SK-N-SH (cell line): ENCODE measurements at regions not wholly inside any gene's neighbourhood (a gene's known extent, or its start where the extent isn't known, plus 50 kb on each side); places are given as distances from the start of the nearest gene placed in this dataset.

Source experiments
- CTCF ChIA-PET: fragments of 300-600, 350-600 bp; formaldehyde crosslinking; extraction: SDS; loops from one replicate; lab custom pipeline; 2021; lab: Yijun Ruan, JAX
- POLR2A ChIA-PET: fragments of 350-600 bp; sonication (Branson Sonifier 250); formaldehyde crosslinking; extraction: SDS; loops from one replicate; lab custom pipeline; 2020; ENCODE audit warnings: antibody characterized with exemption, inconsistent platforms; lab: Yijun Ruan, JAX
- DNase-seq: peaks from one replicate; pipeline ENCODE4 v3.0.0; 2012
- H2AFZ ChIP-seq: fragments of 200-600 bp; sonication (generic); 2 replicates; pipeline ENCODE4 v1.8.1; 2016; ENCODE audit warnings: antibody characterized with exemption, mild to moderate bottlenecking, low read depth
- H3F3A ChIP-seq: fragments of 200-600 bp; sonication (generic); replicated peaks from 2 replicates; pipeline ENCODE3; 2016; ENCODE audit warnings: antibody characterized with exemption, mild to moderate bottlenecking; ENCODE audit not compliant: insufficient read depth
- H3K27ac ChIP-seq, 2 experiments: fragments of 200-500 bp in 1 of 2; fragments of 200-600 bp in 1 of 2; sonication (Bioruptor generic) in 1 of 2; sonication (generic), shearing (Covaris generic) in 1 of 2; 2 replicates each; pipeline versions ENCODE4 v1.5.1 to v1.6.1; 2014 to 2016; ENCODE audit warnings: low read depth in 2 of 2, inconsistent platforms in 1 of 2, low read length in 1 of 2, mild to moderate bottlenecking in 1 of 2, mixed read lengths in 1 of 2
- H3K27me3 ChIP-seq: fragments of 200-600 bp; sonication (generic), shearing (Covaris generic); 2 replicates; pipeline ENCODE4 v1.6.1; 2016; ENCODE audit warnings: mixed run types; ENCODE audit not compliant: insufficient read depth
- H3K36me3 ChIP-seq, 2 experiments: fragments of 200-500 bp in 1 of 2; fragments of 200-600 bp in 1 of 2; sonication (Bioruptor generic) in 1 of 2; sonication (generic) in 1 of 2; replicated peaks in 1 of 2; 2 replicates each; pipeline versions ENCODE3 to v1.5.1; 2014 to 2016; ENCODE audit warnings: low read length in 1 of 2, mild to moderate bottlenecking in 1 of 2; ENCODE audit not compliant: insufficient read depth in 2 of 2, control insufficient read depth in 1 of 2
- H3K4me1 ChIP-seq, 2 experiments: fragments of 200-500 bp in 1 of 2; fragments of 200-600 bp in 1 of 2; sonication (Bioruptor generic) in 1 of 2; sonication (generic), shearing (Covaris generic) in 1 of 2; 2 replicates each; pipeline versions ENCODE4 v1.5.1 to v1.6.1; 2014 to 2016; ENCODE audit warnings: low read depth in 1 of 2, low read length in 1 of 2, mixed run types in 1 of 2; ENCODE audit not compliant: insufficient read depth in 2 of 2, control insufficient read depth in 1 of 2
- H3K4me2 ChIP-seq: fragments of 200-600 bp; sonication (generic), shearing (Covaris generic); 2 replicates; pipeline ENCODE4 v1.6.1; 2017; ENCODE audit warnings: mixed run types
- H3K4me3 ChIP-seq, 2 experiments: fragments of 200-500 bp in 1 of 2; fragments of 200-600 bp in 1 of 2; sonication (Bioruptor generic) in 1 of 2; sonication (generic), shearing (Covaris generic) in 1 of 2; 2 replicates each; pipeline versions ENCODE4 v1.5.1 to v1.8.1; 2014 to 2016; ENCODE audit warnings: low read depth in 2 of 2, inconsistent platforms in 1 of 2, low read length in 1 of 2, mild to moderate bottlenecking in 1 of 2, mixed read lengths in 1 of 2, moderate library complexity in 1 of 2
- H3K79me2 ChIP-seq: fragments of 200-600 bp; sonication (generic); 2 replicates; pipeline ENCODE4 v1.8.1; 2017; ENCODE audit warnings: mild to moderate bottlenecking; ENCODE audit not compliant: insufficient read depth
- H3K9ac ChIP-seq: fragments of 200-600 bp; sonication (generic); 2 replicates; pipeline ENCODE4 v1.6.1; 2017; ENCODE audit warnings: mixed run types
- H3K9me2 ChIP-seq: fragments of 200-600 bp; sonication (generic); 2 replicates; pipeline ENCODE4 v1.6.1; 2017; ENCODE audit warnings: mixed run types
- H3K9me3 ChIP-seq: fragments of 200-600 bp; sonication (generic); 2 replicates; pipeline ENCODE4 v1.6.1; 2017; ENCODE audit warnings: mixed run types, mild to moderate bottlenecking, moderate library complexity
- H4K20me1 ChIP-seq: fragments of 200-600 bp; sonication (generic); 2 replicates; pipeline ENCODE4 v1.6.1; 2017; ENCODE audit warnings: mild to moderate bottlenecking, mixed run types; ENCODE audit not compliant: insufficient read depth
- CHD2 ChIP-seq: fragments of 150-350 bp; IDR thresholded peaks from 2 replicates; pipeline ENCODE4 v1.6.1; 2018; ENCODE audit warnings: low read length; ENCODE audit not compliant: partially characterized antibody
- EP300 ChIP-seq, 2 experiments: IDR thresholded peaks; 2 replicates each; pipeline versions ENCODE4 v1.4.0 to v1.6.1; 2012; ENCODE audit warnings: borderline replicate concordance in 1 of 2, low read depth in 1 of 2, low read length in 1 of 2
- EZH2phosphoT487 ChIP-seq: fragments of 200-600 bp; sonication (generic); IDR thresholded peaks from 2 replicates; pipeline ENCODE4 v1.6.1; 2017; ENCODE audit warnings: low read depth, mixed run types, mild to moderate bottlenecking, antibody characterized with exemption, moderate library complexity, borderline replicate concordance
- FOSL2 ChIP-seq: IDR thresholded peaks from 2 replicates; pipeline ENCODE4 v1.4.0; 2012; ENCODE audit warnings: low read depth, mild to moderate bottlenecking, moderate library complexity, borderline replicate concordance
- GABPA ChIP-seq: IDR thresholded peaks from 2 replicates; pipeline ENCODE4 v1.4.0; 2012; ENCODE audit warnings: low read depth, mild to moderate bottlenecking
- NFIC ChIP-seq: IDR thresholded peaks from 2 replicates; pipeline ENCODE4 v1.4.0; 2012; ENCODE audit warnings: borderline replicate concordance
- POLR2AphosphoS5 ChIP-seq: IDR thresholded peaks from 2 replicates; pipeline ENCODE4 v1.6.1; 2012; ENCODE audit warnings: low read depth, low read length
- RXRA ChIP-seq: IDR thresholded peaks from 2 replicates; pipeline ENCODE4 v1.4.0; 2012; ENCODE audit warnings: low read depth, mild to moderate bottlenecking, borderline replicate concordance
- SIN3A ChIP-seq: IDR thresholded peaks from 2 replicates; pipeline ENCODE4 v1.6.1; 2012; ENCODE audit warnings: low read depth, mild to moderate bottlenecking, low read length, moderate library complexity, borderline replicate concordance
- TAF1 ChIP-seq: IDR thresholded peaks from 2 replicates; pipeline ENCODE4 v1.6.1; 2012; ENCODE audit warnings: low read depth, mild to moderate bottlenecking, low read length, moderate library complexity, borderline replicate concordance
- TCF12 ChIP-seq: IDR thresholded peaks from 2 replicates; pipeline ENCODE4 v1.4.0; 2012
- TEAD4 ChIP-seq: IDR thresholded peaks from 2 replicates; pipeline ENCODE4 v1.4.0; 2012; ENCODE audit warnings: mild to moderate bottlenecking, borderline replicate concordance; ENCODE audit not compliant: insufficient read depth
- USF1 ChIP-seq: IDR thresholded peaks from 2 replicates; pipeline ENCODE4 v1.4.0; 2012; ENCODE audit warnings: low read depth, borderline replicate concordance
- ZBTB33 ChIP-seq: IDR thresholded peaks from 2 replicates; pipeline ENCODE4 v1.4.0; 2012; ENCODE audit warnings: low read depth, borderline replicate concordance
- WGBS: methylation state at CpG from one replicate; pipeline ENCODE4 v1.1.6; 2017; ENCODE audit warnings: low lambda C conversion rate; 5-methylcytosine and 5-hydroxymethylcytosine counted together
- TF ChIP-seq, protein P1 (sequence below): fragments of 200-600 bp; sonication (generic); IDR thresholded peaks from 2 replicates; pipeline ENCODE4 v1.6.1; 2017; ENCODE audit warnings: antibody characterized with exemption, mild to moderate bottlenecking, moderate library complexity
- TF ChIP-seq, protein P2 (sequence below): IDR thresholded peaks from 2 replicates; pipeline ENCODE4; 2012
- TF ChIP-seq, protein P3 (sequence below): fragments of 150-350 bp; IDR thresholded peaks from 2 replicates; pipeline ENCODE4 v1.6.1; 2016; ENCODE audit warnings: mild to moderate bottlenecking, low read depth, low read length

DNA sequence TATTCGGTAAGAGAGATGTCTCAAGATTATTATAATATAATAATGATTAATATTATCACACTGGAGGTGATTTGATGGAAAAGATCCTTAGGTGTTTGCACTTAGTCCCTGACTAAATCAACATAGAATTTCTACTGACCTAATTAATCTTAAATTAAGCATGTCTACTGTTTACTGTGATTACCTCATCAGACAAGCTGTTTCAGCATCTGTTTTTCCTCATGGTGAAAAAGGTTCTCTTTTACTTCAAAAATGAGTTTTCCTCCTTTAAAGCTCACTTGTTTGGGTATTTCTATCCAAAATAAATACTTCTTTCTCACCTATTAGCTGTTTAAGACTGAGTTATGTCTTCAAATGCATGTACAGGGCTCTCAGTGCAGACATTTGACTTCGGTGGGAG is 407.8 kb downstream of the NKX6-1 start:
- no peak for DNase-seq
- H2AFZ ChIP-seq: no peak overlapping the region
- TF ChIP-seq CHD2: no peak
- no peak for TF ChIP-seq SIN3A
- no peak for TF ChIP-seq ZBTB33
- no peak for TF ChIP-seq RXRA
- no peak for TF ChIP-seq TCF12
- no peak for TF ChIP-seq GABPA
- no peak for TF ChIP-seq NFIC
- TF ChIP-seq, protein P1, sequence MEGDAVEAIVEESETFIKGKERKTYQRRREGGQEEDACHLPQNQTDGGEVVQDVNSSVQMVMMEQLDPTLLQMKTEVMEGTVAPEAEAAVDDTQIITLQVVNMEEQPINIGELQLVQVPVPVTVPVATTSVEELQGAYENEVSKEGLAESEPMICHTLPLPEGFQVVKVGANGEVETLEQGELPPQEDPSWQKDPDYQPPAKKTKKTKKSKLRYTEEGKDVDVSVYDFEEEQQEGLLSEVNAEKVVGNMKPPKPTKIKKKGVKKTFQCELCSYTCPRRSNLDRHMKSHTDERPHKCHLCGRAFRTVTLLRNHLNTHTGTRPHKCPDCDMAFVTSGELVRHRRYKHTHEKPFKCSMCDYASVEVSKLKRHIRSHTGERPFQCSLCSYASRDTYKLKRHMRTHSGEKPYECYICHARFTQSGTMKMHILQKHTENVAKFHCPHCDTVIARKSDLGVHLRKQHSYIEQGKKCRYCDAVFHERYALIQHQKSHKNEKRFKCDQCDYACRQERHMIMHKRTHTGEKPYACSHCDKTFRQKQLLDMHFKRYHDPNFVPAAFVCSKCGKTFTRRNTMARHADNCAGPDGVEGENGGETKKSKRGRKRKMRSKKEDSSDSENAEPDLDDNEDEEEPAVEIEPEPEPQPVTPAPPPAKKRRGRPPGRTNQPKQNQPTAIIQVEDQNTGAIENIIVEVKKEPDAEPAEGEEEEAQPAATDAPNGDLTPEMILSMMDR: no peak
- no peak for TF ChIP-seq TEAD4
- H3K9me2 ChIP-seq: no peaks in the 10 kb centered on the region
- ChIA-PET CTCF (no interaction called here), POLR2A (no interaction called here)
- 8% methylated on average over 2 of the region's 2 CpGs for WGBS
- no peak overlapping the region for H3K9ac ChIP-seq
- H3F3A ChIP-seq: no peaks in the 10 kb centered on the region
- H3K4me1 ChIP-seq: no peaks in the 10 kb centered on the region
- H3K9me3 ChIP-seq: no peaks in the 10 kb centered on the region
- H3K27ac ChIP-seq: no peak overlapping the region
- H3K27me3 ChIP-seq: no peaks in the 10 kb centered on the region; the same call in 1 of the 2 replicates
- H3K36me3 ChIP-seq: no peaks in the 10 kb centered on the region
- H3K79me2 ChIP-seq: no peaks in the 10 kb centered on the region
- no peak overlapping the region for H3K4me3 ChIP-seq
- no peak overlapping the region for H3K4me2 ChIP-seq
- H4K20me1 ChIP-seq: no peaks in the 10 kb centered on the region

DNA sequence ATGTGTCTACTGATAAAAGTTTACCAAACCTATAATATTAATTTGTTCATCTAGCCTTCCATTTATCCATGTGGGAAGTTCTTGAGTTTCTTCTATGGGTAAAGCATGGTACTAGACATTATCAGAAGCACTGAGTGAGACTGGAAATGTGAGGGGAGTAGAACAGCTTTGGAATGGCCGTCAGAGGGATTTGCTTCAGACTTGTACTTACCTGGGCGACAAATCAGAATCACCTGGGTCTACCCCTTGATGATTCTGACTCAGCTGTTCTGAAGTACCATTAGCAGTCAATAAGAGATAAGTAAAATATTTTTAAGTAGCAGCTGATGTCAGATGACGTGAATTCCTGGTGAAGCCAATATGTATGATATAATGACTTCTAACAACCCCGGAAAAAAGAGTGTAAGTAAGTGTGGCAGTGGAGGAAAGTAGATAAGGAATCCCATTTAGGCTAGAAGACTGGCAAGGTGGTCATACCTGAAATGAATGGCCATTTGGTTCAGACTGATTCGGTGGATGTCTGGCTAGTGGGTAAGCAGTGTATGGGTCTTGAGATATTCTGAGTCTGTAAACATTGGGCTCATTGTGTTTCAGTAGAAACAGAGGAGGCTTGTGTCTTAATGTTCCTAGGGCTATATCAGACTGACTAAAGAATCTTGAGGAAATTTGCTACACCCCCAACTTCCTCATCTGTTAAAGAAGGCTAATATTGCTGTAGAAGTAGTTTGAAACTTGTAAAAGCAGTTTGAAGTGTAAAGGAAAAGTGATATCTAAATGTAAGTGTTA is 409.2 kb downstream of the NKX6-1 start:
- CTCF ChIA-PET: interaction anchor here (0.6 kb wide), 1 partner anchor 26 kb away, joined by 3 read pairs; no protein-coding TSS in a partner anchor
- POLR2A ChIA-PET: no interaction called here
- TF ChIP-seq, protein P2, sequence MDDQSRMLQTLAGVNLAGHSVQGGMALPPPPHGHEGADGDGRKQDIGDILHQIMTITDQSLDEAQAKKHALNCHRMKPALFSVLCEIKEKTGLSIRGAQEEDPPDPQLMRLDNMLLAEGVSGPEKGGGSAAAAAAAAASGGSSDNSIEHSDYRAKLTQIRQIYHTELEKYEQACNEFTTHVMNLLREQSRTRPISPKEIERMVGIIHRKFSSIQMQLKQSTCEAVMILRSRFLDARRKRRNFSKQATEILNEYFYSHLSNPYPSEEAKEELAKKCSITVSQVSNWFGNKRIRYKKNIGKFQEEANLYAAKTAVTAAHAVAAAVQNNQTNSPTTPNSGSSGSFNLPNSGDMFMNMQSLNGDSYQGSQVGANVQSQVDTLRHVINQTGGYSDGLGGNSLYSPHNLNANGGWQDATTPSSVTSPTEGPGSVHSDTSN: no peak
- TF ChIP-seq POLR2AphosphoS5 (no peak), EP300 (IDR thresholded peaks at IDR 0.05; ENCODE audit: borderline replicate concordance in 1 of 2, low read depth in 1 of 2, low read length in 1 of 2) (no peak), USF1 (no peak), CHD2 (no peak), FOSL2 (no peak), EZH2phosphoT487 (no peak), TCF12 (no peak), TAF1 (no peak)
- TF ChIP-seq, protein P1: no peak
- TF ChIP-seq, protein P3, sequence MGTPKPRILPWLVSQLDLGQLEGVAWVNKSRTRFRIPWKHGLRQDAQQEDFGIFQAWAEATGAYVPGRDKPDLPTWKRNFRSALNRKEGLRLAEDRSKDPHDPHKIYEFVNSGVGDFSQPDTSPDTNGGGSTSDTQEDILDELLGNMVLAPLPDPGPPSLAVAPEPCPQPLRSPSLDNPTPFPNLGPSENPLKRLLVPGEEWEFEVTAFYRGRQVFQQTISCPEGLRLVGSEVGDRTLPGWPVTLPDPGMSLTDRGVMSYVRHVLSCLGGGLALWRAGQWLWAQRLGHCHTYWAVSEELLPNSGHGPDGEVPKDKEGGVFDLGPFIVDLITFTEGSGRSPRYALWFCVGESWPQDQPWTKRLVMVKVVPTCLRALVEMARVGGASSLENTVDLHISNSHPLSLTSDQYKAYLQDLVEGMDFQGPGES: no peak

More for the DNA sequence above, 409.2 kb downstream of the NKX6-1 start:
- Histone ChIP-seq H3K27ac (no peak overlapping the region), H3K4me2 (no peak overlapping the region), H3F3A (no peaks in the 10 kb centered on the region), H3K9ac (no peak overlapping the region), H4K20me1 (no peaks in the 10 kb centered on the region), H3K4me1 (no peaks in the 10 kb centered on the region), H3K79me2 (no peaks in the 10 kb centered on the region), H2AFZ (no peak overlapping the region), H3K27me3 (no peaks in the 10 kb centered on the region; the same call in none of the 2 replicates), H3K9me2 (no peaks in the 10 kb centered on the region), H3K4me3 (no peak overlapping the region), H3K9me3 (no peaks in the 10 kb centered on the region), H3K36me3 (no peaks in the 10 kb centered on the region)
- 11% methylated on average over 5 of the region's 5 CpGs for whole genome bisulfite sequencing
- DNase-seq: no peak
